Neural cell (in vitro differentiated cells): ENCODE measurements at regions not wholly inside any gene's neighbourhood (a gene's known extent, or its start where the extent isn't known, plus 50 kb on each side); places are given as distances from the start of the nearest gene placed in this dataset.

Experiments used
- H2AFZ ChIP-seq: fragments of 200-600, 300-800 bp; sonication (generic), shearing (Covaris generic); 2 replicates; pipeline ENCODE4 v1.6.0; 2014; ENCODE audit warnings: low read depth, mild to moderate bottlenecking, antibody characterized with exemption, low read length, moderate library complexity
- H3F3A ChIP-seq: fragments of 200-600 bp; shearing (Covaris generic); 2 replicates; pipeline ENCODE4 v1.6.1; 2016; ENCODE audit warnings: mild to moderate bottlenecking, moderate library complexity, mixed read lengths, antibody characterized with exemption, low read length; ENCODE audit not compliant: insufficient read depth, poor library complexity, severe bottlenecking
- H3K27ac ChIP-seq: fragments of 200-600, 300-800 bp; sonication (generic), shearing (Covaris generic); 2 replicates; pipeline ENCODE4 v1.5.1; 2014; ENCODE audit warnings: mild to moderate bottlenecking, low read length, moderate library complexity
- H3K27me3 ChIP-seq: fragments of 300-800, 200-600 bp; sonication (generic), shearing (Covaris generic); 2 replicates; pipeline ENCODE4 v1.6.0; 2014; ENCODE audit warnings: mild to moderate bottlenecking, low read depth, low read length, moderate library complexity; ENCODE audit not compliant: insufficient read depth
- H3K36me3 ChIP-seq: fragments of 300-800, 200-600 bp; sonication (generic), shearing (Covaris generic); 2 replicates; pipeline ENCODE4 v1.5.1; 2014; ENCODE audit warnings: mild to moderate bottlenecking, antibody characterized with exemption, low read length, moderate library complexity; ENCODE audit not compliant: insufficient read depth
- H3K4me2 ChIP-seq: fragments of 300-800, 200-600 bp; sonication (generic), shearing (Covaris generic); 2 replicates; pipeline ENCODE4 v1.6.0; 2014; ENCODE audit warnings: mild to moderate bottlenecking, low read length
- H3K4me3 ChIP-seq: fragments of 300-800, 200-600 bp; sonication (generic), shearing (Covaris generic); 2 replicates; pipeline ENCODE4 v1.5.1; 2014; ENCODE audit warnings: mild to moderate bottlenecking, low read length, moderate library complexity
- H3K79me2 ChIP-seq: fragments of 200-600 bp; shearing (Covaris generic); replicated peaks from 2 replicates; pipeline ENCODE4 v1.6.0; 2014; ENCODE audit warnings: mild to moderate bottlenecking, low read length, moderate library complexity; ENCODE audit not compliant: insufficient read depth
- H3K9ac ChIP-seq: fragments of 300-800, 200-600 bp; sonication (generic), shearing (Covaris generic); 2 replicates; pipeline ENCODE4 v1.6.1; 2016; ENCODE audit warnings: mild to moderate bottlenecking, low read length, mixed read lengths
- H3K9me2 ChIP-seq: fragments of 200-600 bp; shearing (Covaris generic); 2 replicates; pipeline ENCODE4 v1.6.1; 2016; ENCODE audit warnings: mild to moderate bottlenecking, low read length, mixed read lengths; ENCODE audit not compliant: insufficient read depth
- H3K9me3 ChIP-seq: fragments of 200-600, 300-800 bp; sonication (generic), shearing (Covaris generic); 2 replicates; pipeline ENCODE4 v1.6.1; 2016; ENCODE audit warnings: mild to moderate bottlenecking, mixed run types, low read length, moderate library complexity, mixed read lengths
- H4K20me1 ChIP-seq: fragments of 200-600 bp; shearing (Covaris generic); 2 replicates; pipeline ENCODE4 v1.6.1; 2016; ENCODE audit warnings: mild to moderate bottlenecking, mixed run types; ENCODE audit not compliant: insufficient read depth
- CTCF ChIP-seq: fragments of 450-650 bp; IDR thresholded peaks from 2 replicates; pipeline ENCODE4 v1.5.1; 2014; ENCODE audit warnings: antibody characterized with exemption, mild to moderate bottlenecking, moderate library complexity; ENCODE audit not compliant: poor library complexity, severe bottlenecking
- EP300 ChIP-seq: fragments of 450-650 bp; conservative IDR thresholded peaks from 2 replicates; pipeline ENCODE4 v1.6.1; 2014; ENCODE audit warnings: antibody characterized with exemption, mild to moderate bottlenecking, moderate library complexity; ENCODE audit not compliant: poor library complexity, severe bottlenecking
- EZH2 ChIP-seq: fragments of 200-600, 300-800 bp; shearing (Covaris generic), sonication (generic); IDR thresholded peaks from 2 replicates; pipeline ENCODE4 v1.6.1; 2014; ENCODE audit warnings: antibody characterized with exemption, low read length, borderline replicate concordance, mild to moderate bottlenecking; ENCODE audit not compliant: insufficient read depth, poor library complexity, severe bottlenecking
- MXI1 ChIP-seq: fragments of 450-650 bp; conservative IDR thresholded peaks from 2 replicates; pipeline ENCODE4 v1.6.1; 2014; ENCODE audit warnings: antibody characterized with exemption, mild to moderate bottlenecking; ENCODE audit not compliant: poor library complexity, severe bottlenecking
- POLR2AphosphoS5 ChIP-seq: IDR thresholded peaks from 2 replicates; pipeline ENCODE4 v1.6.1; 2012
- RAD21 ChIP-seq: fragments of 450-650 bp; conservative IDR thresholded peaks from 2 replicates; pipeline ENCODE4 v1.6.1; 2014; ENCODE audit warnings: antibody characterized with exemption, mild to moderate bottlenecking, moderate library complexity
- REST ChIP-seq: IDR thresholded peaks from 2 replicates; pipeline ENCODE4 v1.6.1; 2012; ENCODE audit warnings: borderline replicate concordance
- SMC3 ChIP-seq: fragments of 450-650 bp; conservative IDR thresholded peaks from 2 replicates; pipeline ENCODE4 v1.6.1; 2014; ENCODE audit warnings: antibody characterized with exemption, mild to moderate bottlenecking, moderate library complexity; ENCODE audit not compliant: poor library complexity
- TAF1 ChIP-seq: IDR thresholded peaks from 2 replicates; pipeline ENCODE4 v1.6.1; 2012; ENCODE audit warnings: low read depth

- Histone ChIP-seq H2AFZ (no peak overlapping the region), H3K4me3 (no peak overlapping the region), H3K9me2 (no peaks in the 10 kb centered on the region), H3F3A (no peaks in the 10 kb centered on the region), H4K20me1 (no peaks in the 10 kb centered on the region), H3K36me3 (no peaks in the 10 kb centered on the region), H3K4me2 (no peak overlapping the region), H3K79me2 (no peaks in the 10 kb centered on the region), H3K27me3 (no peaks in the 10 kb centered on the region), H3K27ac (no peak overlapping the region), H3K9me3 (no peaks in the 10 kb centered on the region), H3K9ac (no peak overlapping the region)
- no peak for TF ChIP-seq TAF1
- no peak for TF ChIP-seq MXI1
- no peak for TF ChIP-seq RAD21
- TF ChIP-seq CTCF: no peak
- TF ChIP-seq EZH2: no peak
- TF ChIP-seq REST: no peak
- TF ChIP-seq POLR2AphosphoS5: no peak
- TF ChIP-seq SMC3: no peak
- no peak for TF ChIP-seq EP300
Observed at GRCh38 chr2:18085593-18085992, 207.1 kb downstream of the KCNS3 start.

GRCh38 chr2:18084376-18084775 lies 205.9 kb downstream of the KCNS3 start:
- H2AFZ ChIP-seq: no peak overlapping the region
- H3K4me3 ChIP-seq: no peak overlapping the region
- H3K79me2 ChIP-seq: no peaks in the 10 kb centered on the region
- no peak overlapping the region for H3K27ac ChIP-seq
- no peak overlapping the region for H3K9ac ChIP-seq
- H4K20me1 ChIP-seq: no peaks in the 10 kb centered on the region
- no peaks in the 10 kb centered on the region for H3F3A ChIP-seq
- H3K36me3 ChIP-seq: no peaks in the 10 kb centered on the region
- H3K27me3 ChIP-seq: no peaks in the 10 kb centered on the region
- no peak overlapping the region for H3K4me2 ChIP-seq
- H3K9me3 ChIP-seq: no peaks in the 10 kb centered on the region
- TF ChIP-seq REST (no peak), CTCF (no peak), MXI1 (no peak), RAD21 (no peak), EZH2 (no peak), POLR2AphosphoS5 (no peak), EP300 (no peak), SMC3 (no peak), TAF1 (no peak)
- H3K9me2 ChIP-seq: no peaks in the 10 kb centered on the region
